ENCODE measurements at regions not wholly inside any gene's neighbourhood (a gene's known extent, or its start where the extent isn't known, plus 50 kb on each side); places are given as distances from the start of the nearest gene placed in this dataset.

- peak overlapping the region in 1 of 2 experiments; percentile 19; a peak in 2 of 4 replicates for H3K27ac ChIP-seq (ENCODE audit: low read depth in 2 of 2, low read length in 1 of 2)
- H3K9me2 ChIP-seq: no peaks in the 10 kb centered on the region
- TF ChIP-seq POLR2AphosphoS5 (IDR thresholded peaks at IDR 0.05; ENCODE audit: low read depth, low read length) (no peak), SMC3 (IDR thresholded peaks at IDR 0.05; ENCODE audit: low read depth, low read length) (no peak), TAF1 (IDR thresholded peaks at IDR 0.05; ENCODE audit: borderline replicate concordance, low read depth, low read length) (no peak), MAX (IDR thresholded peaks at IDR 0.05; ENCODE audit: low read depth) (no peak), EP300 (IDR thresholded peaks at IDR 0.05; ENCODE audit: borderline replicate concordance in 1 of 2, low read depth in 1 of 2, low read length in 1 of 2) (peak in 1 of 2 experiments; percentile 41; a peak in 1 of 4 replicates), GATA2 (CRISPR knock-in tag; IDR thresholded peaks at IDR 0.05) (peak; percentile 61), USF1 (IDR thresholded peaks at IDR 0.05; ENCODE audit: borderline replicate concordance, low read depth) (no peak), NFIC (IDR thresholded peaks at IDR 0.05; ENCODE audit: borderline replicate concordance) (no peak), PBX3 (IDR thresholded peaks at IDR 0.05) (peak; percentile 78), TCF12 (IDR thresholded peaks at IDR 0.05) (peak; percentile 44), JUND (IDR thresholded peaks at IDR 0.05) (peak; percentile 42)
- no peaks in the 10 kb centered on the region for H3K36me3 ChIP-seq (replicated peaks in 1 of 2; ENCODE audit: control insufficient read depth in 1 of 2, insufficient read depth in 2 of 2, low read length in 1 of 2)
- ChIA-PET POLR2A (no interaction called here), CTCF (interaction anchor here (1.3 kb wide), 2 partner anchors 22 to 260 kb away, joined by 3 to 5 read pairs; no protein-coding TSS in a partner anchor)
- peaks cover 19% of the 10 kb centered on the region for H3F3A ChIP-seq (replicated peaks; ENCODE audit: insufficient read depth)
- H2AFZ ChIP-seq (ENCODE audit: low read depth): no peak overlapping the region
- peaks cover 11 to 15% of the 10 kb centered on the region in 2 experiments; a peak in 3 of 4 replicates for H3K4me1 ChIP-seq (ENCODE audit: control insufficient read depth in 1 of 2, insufficient read depth in 2 of 2, low read depth in 1 of 2, low read length in 1 of 2)
- H3K4me2 ChIP-seq: no peak overlapping the region
- H3K27me3 ChIP-seq (ENCODE audit: insufficient read depth): no peaks in the 10 kb centered on the region
- no peaks in the 10 kb centered on the region for H4K20me1 ChIP-seq (ENCODE audit: insufficient read depth)
- no peak for DNase-seq
- H3K9ac ChIP-seq: no peak overlapping the region
- no peaks in the 10 kb centered on the region for H3K79me2 ChIP-seq (ENCODE audit: insufficient read depth)
- no peak overlapping the region for H3K4me3 ChIP-seq (ENCODE audit: low read depth in 2 of 2, low read length in 1 of 2)
- WGBS (ENCODE audit: low lambda C conversion rate): 88% methylated on average over 2 of the region's 2 CpGs
- H3K9me3 ChIP-seq: no peaks in the 10 kb centered on the region
Observed at GRCh38 chr3:106349191-106349881, 480.5 kb upstream of the CBLB start.

- H3K36me3 ChIP-seq (replicated peaks in 1 of 2; ENCODE audit: control insufficient read depth in 1 of 2, insufficient read depth in 2 of 2, low read length in 1 of 2): no peaks in the 10 kb centered on the region
- H3K9ac ChIP-seq: no peak overlapping the region
- ChIA-PET CTCF (no interaction called here), POLR2A (no interaction called here)
- H4K20me1 ChIP-seq (ENCODE audit: insufficient read depth): no peaks in the 10 kb centered on the region
- no peaks in the 10 kb centered on the region for H3K9me3 ChIP-seq
- H3K4me1 ChIP-seq (ENCODE audit: control insufficient read depth in 1 of 2, insufficient read depth in 2 of 2, low read depth in 1 of 2, low read length in 1 of 2): no peaks in the 10 kb centered on the region
- H3K4me3 ChIP-seq (ENCODE audit: low read depth in 2 of 2, low read length in 1 of 2): no peak overlapping the region
- H3K4me2 ChIP-seq: no peak overlapping the region
- no peaks in the 10 kb centered on the region for H3F3A ChIP-seq (replicated peaks; ENCODE audit: insufficient read depth)
- H2AFZ ChIP-seq (ENCODE audit: low read depth): no peak overlapping the region
- H3K27me3 ChIP-seq (ENCODE audit: insufficient read depth): no peaks in the 10 kb centered on the region
- H3K79me2 ChIP-seq (ENCODE audit: insufficient read depth): no peaks in the 10 kb centered on the region
- no peak overlapping the region for H3K27ac ChIP-seq (ENCODE audit: low read depth in 2 of 2, low read length in 1 of 2)
- DNase-seq: no peak
- no peaks in the 10 kb centered on the region for H3K9me2 ChIP-seq
- 85% methylated on average over 3 of the region's 3 CpGs for WGBS (ENCODE audit: low lambda C conversion rate)
- TF ChIP-seq JUND (IDR thresholded peaks at IDR 0.05) (no peak), YY1 (IDR thresholded peaks at IDR 0.05; ENCODE audit: low read depth) (no peak), REST (IDR thresholded peaks at IDR 0.05; ENCODE audit: low read depth, low read length) (no peak), NRF1 (IDR thresholded peaks at IDR 0.05; ENCODE audit: low read depth, low read length) (no peak), CTCF (IDR thresholded peaks at IDR 0.05) (no peak), RFX5 (IDR thresholded peaks at IDR 0.05; ENCODE audit: low read length) (no peak), EP300 (IDR thresholded peaks at IDR 0.05; ENCODE audit: borderline replicate concordance in 1 of 2, low read depth in 1 of 2, low read length in 1 of 2) (no peak), RCOR1 (IDR thresholded peaks at IDR 0.05; ENCODE audit: low read length) (no peak), PBX3 (IDR thresholded peaks at IDR 0.05) (no peak), ELF1 (IDR thresholded peaks at IDR 0.05) (no peak), FOSL2 (IDR thresholded peaks at IDR 0.05; ENCODE audit: borderline replicate concordance, low read depth) (no peak)
Observed at GRCh38 chr3:106355873-106356272, 487.1 kb upstream of the CBLB start.

Measured in SK-N-SH (cell line).